Cardiac muscle cell (in vitro differentiated cells and primary cell): ENCODE measurements at regions not wholly inside any gene's neighbourhood (a gene's known extent, or its start where the extent isn't known, plus 50 kb on each side); places are given as distances from the start of the nearest gene placed in this dataset.

Experiments
- DNase-seq, 2 donors: peaks; one replicate each; pipeline versions ENCODE4 v3.0.0 to v3.0.0-alpha.2; 2010 to 2017; ENCODE audit warnings: low read depth in 1 of 2, low spot score in 1 of 2
- H3K27ac ChIP-seq: fragments of 200-600 bp; sonication (generic); 2 replicates; pipeline ENCODE4 v1.5.1; 2016
- H3K27me3 ChIP-seq: fragments of 200-600 bp; sonication (generic); 2 replicates; pipeline ENCODE4 v1.6.0; 2016; ENCODE audit warnings: control low read depth
- H3K36me3 ChIP-seq: fragments of 200-600 bp; sonication (generic); 2 replicates; pipeline ENCODE4 v1.5.1; 2016; ENCODE audit warnings: control low read depth
- H3K4me1 ChIP-seq: fragments of 200-600 bp; sonication (generic); 2 replicates; pipeline ENCODE4 v1.8.1; 2017; ENCODE audit warnings: low read depth, mild to moderate bottlenecking, mixed run types
- H3K4me3 ChIP-seq: fragments of 200-600 bp; sonication (generic); 2 replicates; pipeline ENCODE4 v1.5.1; 2016; ENCODE audit warnings: mild to moderate bottlenecking
- H3K9me3 ChIP-seq: fragments of 200-600 bp; sonication (generic); 2 replicates; pipeline ENCODE4 v1.5.1; 2017; ENCODE audit warnings: low read depth, mild to moderate bottlenecking, control low read depth
- TF ChIP-seq, protein P1 (sequence below): IDR thresholded peaks from 2 replicates; pipeline ENCODE4 v1.5.1; 2012; ENCODE audit warnings: low read depth, mild to moderate bottlenecking, low read length

DNA sequence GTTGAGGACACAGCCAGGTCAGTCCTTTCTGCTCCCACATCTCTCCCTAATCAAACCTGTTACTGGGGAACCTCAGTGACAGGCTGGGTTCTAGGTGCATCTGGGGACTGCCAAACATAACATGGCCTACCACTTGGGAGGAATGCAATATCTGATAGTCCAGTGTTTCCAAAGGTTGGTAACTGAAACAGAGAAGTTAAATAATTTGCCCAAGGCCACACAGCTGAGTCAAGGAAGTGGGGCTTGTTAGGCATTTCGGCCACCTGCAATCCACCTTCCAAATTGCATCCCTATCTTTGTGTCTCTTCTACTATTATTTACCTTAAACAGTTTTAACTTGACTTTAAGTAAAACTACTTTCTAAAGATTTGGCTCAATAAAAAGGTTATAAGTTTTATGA lies 731.3 kb downstream of the UQCRFS1 start:
- TF ChIP-seq, protein P1, sequence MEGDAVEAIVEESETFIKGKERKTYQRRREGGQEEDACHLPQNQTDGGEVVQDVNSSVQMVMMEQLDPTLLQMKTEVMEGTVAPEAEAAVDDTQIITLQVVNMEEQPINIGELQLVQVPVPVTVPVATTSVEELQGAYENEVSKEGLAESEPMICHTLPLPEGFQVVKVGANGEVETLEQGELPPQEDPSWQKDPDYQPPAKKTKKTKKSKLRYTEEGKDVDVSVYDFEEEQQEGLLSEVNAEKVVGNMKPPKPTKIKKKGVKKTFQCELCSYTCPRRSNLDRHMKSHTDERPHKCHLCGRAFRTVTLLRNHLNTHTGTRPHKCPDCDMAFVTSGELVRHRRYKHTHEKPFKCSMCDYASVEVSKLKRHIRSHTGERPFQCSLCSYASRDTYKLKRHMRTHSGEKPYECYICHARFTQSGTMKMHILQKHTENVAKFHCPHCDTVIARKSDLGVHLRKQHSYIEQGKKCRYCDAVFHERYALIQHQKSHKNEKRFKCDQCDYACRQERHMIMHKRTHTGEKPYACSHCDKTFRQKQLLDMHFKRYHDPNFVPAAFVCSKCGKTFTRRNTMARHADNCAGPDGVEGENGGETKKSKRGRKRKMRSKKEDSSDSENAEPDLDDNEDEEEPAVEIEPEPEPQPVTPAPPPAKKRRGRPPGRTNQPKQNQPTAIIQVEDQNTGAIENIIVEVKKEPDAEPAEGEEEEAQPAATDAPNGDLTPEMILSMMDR = no peak
- no peak overlapping the region for H3K27ac ChIP-seq
- H3K9me3 ChIP-seq = no peaks in the 10 kb centered on the region
- H3K4me1 ChIP-seq = no peaks in the 10 kb centered on the region
- DNase-seq = no peak
- H3K27me3 ChIP-seq = no peaks in the 10 kb centered on the region
- H3K36me3 ChIP-seq = no peaks in the 10 kb centered on the region
- H3K4me3 ChIP-seq = no peak overlapping the region

DNA sequence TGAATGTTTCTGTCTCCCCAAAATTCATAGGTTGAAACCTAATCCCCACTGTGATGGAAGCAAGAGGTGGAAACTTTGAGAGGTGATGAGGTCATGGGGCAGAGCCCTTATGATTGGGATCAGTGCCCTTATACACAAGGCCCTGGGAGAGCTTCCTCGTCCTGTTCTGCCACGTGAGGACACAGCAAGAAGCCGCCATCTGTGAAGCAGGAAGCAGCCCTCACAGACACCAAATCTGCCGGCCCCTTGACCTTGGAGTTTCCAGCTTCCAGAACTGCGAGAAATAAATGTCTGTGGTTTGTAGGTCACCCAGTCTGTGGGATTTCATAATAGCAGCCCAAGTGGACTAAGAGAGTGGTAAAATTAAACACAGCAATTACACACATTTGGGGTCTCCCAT lies 737.4 kb downstream of the UQCRFS1 start:
- Histone ChIP-seq H3K36me3 (no peaks in the 10 kb centered on the region), H3K9me3 (no peaks in the 10 kb centered on the region), H3K27ac (no peak overlapping the region), H3K4me1 (no peaks in the 10 kb centered on the region), H3K27me3 (no peaks in the 10 kb centered on the region), H3K4me3 (no peak overlapping the region)
- peak in 1 of 2 donors; percentile 28 for DNase-seq
- TF ChIP-seq, protein P1 = no peak

DNA sequence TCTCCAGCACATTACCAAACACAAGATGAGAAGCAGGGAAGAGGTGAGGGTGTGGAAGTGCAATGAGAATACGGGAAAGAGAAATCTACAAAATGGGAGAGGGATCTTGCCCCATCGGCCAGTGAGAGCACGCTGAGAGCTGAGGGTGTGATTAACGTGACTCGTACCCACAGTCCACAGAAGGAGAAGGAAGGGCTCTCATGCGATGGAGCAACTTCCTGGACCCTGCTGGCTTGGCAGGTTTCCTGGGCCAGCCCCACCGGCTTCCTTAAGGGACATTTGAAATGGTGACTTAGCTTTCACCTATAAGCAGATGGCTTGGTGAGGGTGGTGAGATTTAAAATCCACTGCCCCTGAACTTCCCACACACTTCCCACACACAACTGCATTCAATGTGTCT lies 740.1 kb downstream of the UQCRFS1 start:
- no peak overlapping the region for H3K27ac ChIP-seq
- no peaks in the 10 kb centered on the region for H3K36me3 ChIP-seq
- no peaks in the 10 kb centered on the region for H3K9me3 ChIP-seq
- H3K4me1 ChIP-seq = no peaks in the 10 kb centered on the region
- no peak overlapping the region for H3K4me3 ChIP-seq
- H3K27me3 ChIP-seq = no peaks in the 10 kb centered on the region
- TF ChIP-seq, protein P1 = no peak
- DNase-seq = peak in 1 of 2 donors; percentile 18

DNA sequence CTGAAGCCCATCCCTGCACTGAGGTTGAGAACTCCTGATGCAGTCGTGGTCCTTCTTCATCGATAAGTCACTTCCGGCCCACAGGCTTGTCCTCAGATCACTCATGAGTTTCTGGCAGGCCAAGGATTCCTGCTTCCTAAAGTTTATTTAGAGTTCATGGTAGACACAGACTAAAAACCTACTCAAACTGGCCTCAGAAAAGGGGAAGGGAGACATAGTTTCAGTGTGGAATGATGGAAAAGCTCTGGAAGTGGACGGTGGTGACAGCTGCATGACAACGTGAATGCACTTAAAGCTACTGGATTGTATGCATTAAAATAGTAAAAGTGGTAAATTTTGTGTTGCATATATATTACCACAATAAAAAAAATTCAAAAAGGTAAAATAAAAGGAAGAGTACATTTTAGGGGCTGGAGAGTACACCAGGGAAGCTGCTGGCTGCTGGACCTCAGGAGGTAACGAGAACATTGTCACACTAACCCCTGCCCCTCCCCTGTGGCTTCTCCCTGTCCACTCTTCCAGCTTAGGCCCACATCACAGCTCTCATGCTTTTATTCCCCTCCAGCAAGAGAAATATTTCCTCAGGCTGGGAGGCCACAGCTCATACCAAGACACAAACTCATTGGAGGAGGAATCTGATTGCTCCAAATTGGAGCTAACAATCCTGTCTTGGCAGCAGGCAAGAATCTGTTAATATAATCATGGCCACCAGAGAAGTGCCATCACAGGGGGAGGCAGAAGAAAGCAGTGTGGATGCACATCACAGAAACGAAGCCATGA lies 741.0 kb downstream of the UQCRFS1 start:
- no peak overlapping the region for H3K27ac ChIP-seq
- no peak for DNase-seq
- no peaks in the 10 kb centered on the region for H3K36me3 ChIP-seq
- H3K9me3 ChIP-seq = no peaks in the 10 kb centered on the region
- H3K4me3 ChIP-seq = no peak overlapping the region
- TF ChIP-seq, protein P1 = no peak
- no peaks in the 10 kb centered on the region for H3K27me3 ChIP-seq
- no peaks in the 10 kb centered on the region for H3K4me1 ChIP-seq

DNA sequence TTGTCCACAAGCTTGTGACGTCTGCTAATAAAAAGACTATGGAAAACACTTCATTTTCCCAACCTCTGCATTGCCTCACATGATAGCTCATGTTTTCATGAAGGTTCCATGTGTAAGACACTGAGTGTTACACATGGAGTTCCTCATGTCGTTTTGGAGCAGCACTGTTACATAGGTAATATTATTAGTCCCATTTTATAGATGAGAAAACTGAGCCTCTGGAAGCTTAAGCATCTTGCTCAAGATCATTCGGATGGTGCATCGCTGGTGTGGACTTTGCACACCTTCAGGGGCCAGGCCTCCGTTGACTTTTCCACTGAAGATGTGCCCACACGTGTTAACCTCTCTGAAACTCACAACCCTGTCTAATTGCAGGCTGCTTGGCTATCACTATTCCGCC lies 743.4 kb downstream of the UQCRFS1 start:
- TF ChIP-seq, protein P1 = no peak
- H3K4me3 ChIP-seq = no peak overlapping the region
- H3K27me3 ChIP-seq = no peaks in the 10 kb centered on the region
- H3K4me1 ChIP-seq = no peaks in the 10 kb centered on the region
- DNase-seq = no peak
- no peaks in the 10 kb centered on the region for H3K36me3 ChIP-seq
- no peak overlapping the region for H3K27ac ChIP-seq
- no peaks in the 10 kb centered on the region for H3K9me3 ChIP-seq
